DMS 273 (cell line): ENCODE measurements at regions not wholly inside any gene's neighbourhood (a gene's known extent, or its start where the extent isn't known, plus 50 kb on each side); places are given as distances from the start of the nearest gene placed in this dataset.
"Not testable (repeated sequence)": the region's sequence is repeated elsewhere in the genome, so short reads cannot be mapped to it uniquely, and the experiment has no call there.

Experiments
- DNase-seq: peaks from one replicate; lab custom pipeline; 2025; ENCODE audit not compliant: unreplicated experiment; lab: John Stamatoyannopoulos, UW

- no peak for DNase-seq
Observed at GRCh38 chr7:41579961-41580935, 122.6 kb downstream of the INHBA start.

DNA sequence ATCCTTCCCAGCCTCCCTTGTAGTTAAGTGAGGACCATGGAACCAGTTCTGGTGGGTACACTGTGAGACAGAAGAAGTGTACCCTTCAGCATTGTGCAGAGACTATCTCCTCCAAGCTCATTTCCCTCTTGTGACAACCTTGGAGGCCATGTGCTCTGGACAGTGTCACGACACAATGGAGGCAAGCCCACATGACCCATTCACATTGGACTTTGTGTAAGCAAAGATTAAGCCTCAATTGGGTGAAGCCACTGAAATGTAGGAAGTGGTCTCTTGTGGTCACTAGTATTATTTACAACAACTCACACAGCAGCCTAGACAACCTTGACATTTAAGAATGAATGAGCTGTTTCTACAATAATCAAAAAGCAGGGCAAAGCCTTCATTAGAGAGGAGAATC is 124.2 kb downstream of the INHBA start:
- DNase-seq, result no peak

DNA sequence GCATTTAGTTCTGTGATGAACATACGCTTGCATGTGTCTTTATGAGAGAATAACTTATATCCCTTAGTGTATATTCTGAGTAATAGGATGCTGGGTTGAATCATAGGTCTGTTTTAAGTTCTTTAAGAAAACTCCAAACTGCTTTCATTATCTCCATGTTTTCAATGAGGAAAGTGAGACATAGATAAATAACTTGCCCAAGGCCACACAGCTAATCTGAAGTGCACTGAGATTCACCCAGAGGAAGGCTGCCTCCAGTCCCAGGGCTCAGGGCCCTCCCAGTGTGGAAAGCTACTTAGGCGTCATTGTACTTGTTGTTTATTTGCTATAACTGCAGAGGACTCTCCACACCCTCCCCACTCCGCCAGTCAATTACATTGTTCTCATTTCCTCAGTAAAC is 126.7 kb downstream of the INHBA start:
- no peak for DNase-seq

DNA sequence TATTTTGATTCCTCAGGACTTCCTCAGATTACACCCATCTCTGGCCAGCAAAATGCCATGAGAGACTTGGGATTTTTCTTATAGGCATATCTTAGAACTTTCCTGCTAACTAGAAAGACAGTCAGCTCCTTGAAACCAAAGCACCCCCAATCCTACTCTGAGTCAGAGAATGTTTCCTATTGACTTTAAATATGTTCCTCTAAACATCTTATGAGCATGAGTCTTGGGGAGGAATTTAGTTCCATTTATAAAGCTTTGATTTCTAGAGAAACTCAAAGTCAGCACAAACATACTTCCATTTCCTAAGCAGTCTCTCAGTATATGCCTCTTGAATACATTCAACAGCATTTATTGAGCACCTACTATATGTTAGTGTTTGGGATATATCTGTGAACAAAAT is 128.5 kb downstream of the INHBA start:
- no peak for DNase-seq

DNA sequence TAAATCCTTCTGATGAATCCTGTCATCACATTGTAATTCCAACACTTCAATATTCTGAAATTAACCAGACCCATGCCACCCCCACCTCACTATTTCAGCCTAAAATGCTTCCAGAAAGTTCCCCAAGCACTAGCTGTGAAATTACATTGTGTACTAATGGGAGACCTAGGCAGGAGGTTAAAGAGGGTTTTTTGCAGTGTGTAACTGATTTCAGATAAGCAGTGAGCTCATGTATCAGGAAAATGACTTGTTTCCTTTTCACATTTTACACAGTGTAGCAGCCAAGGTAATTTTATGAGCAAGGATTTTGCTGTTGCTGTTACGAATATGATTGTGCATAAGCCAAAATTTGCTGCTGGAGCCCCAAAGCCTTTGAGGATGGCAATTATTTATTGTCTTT is 129.0 kb downstream of the INHBA start:
- no peak for DNase-seq

GRCh38 chr7:41573443-41573842 is 129.4 kb downstream of the INHBA start:
- DNase-seq, result no peak

DNA sequence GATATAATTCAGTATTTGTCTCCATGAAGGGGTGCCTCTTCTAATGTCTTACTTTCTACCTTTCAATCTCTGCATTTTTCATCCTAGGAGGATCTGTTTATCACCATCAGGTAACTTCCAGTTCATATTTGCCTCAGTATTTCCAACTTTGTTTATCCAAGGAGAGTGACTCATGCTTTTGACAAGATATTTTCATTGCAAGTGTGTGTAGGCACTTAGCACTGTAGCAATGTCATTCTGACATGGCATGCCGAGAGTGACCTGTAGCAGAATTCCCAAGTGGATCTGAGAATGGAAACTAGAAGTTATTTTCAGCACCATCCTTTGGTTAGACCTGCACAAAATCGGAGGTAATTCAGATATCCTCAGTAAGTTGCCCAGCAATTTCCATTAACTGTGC is 129.9 kb downstream of the INHBA start:
- no peak for DNase-seq

DNA sequence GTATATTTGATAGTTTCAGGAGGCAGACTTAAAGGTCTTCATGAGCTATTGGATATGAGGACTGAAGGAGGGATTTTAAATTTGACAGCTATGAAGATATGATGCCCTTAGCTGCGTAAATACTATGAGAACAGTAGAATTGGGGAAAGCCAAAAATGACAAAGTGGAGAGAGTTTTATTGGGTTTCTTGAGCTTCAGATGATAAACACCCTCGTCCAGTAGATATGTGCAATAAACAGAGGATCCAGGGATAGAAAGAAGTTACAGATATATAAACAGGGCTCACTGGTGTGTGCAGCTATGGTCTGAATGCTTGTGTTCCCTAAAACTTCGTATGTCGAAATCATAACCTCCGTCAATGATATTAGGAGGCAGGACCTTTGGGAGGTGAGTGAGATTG is 131.3 kb downstream of the INHBA start:
- no peak for DNase-seq

GRCh38 chr7:41570766-41571165 is 132.1 kb downstream of the INHBA start:
- DNase-seq, result no peak

GRCh38 chr7:41568135-41568534 is 134.8 kb downstream of the INHBA start:
- no peak for DNase-seq

GRCh38 chr7:41567731-41568114 is 135.2 kb downstream of the INHBA start:
- DNase-seq, result no peak

- no peak for DNase-seq
Observed at GRCh38 chr7:41567031-41567730, 135.7 kb downstream of the INHBA start.

DNA sequence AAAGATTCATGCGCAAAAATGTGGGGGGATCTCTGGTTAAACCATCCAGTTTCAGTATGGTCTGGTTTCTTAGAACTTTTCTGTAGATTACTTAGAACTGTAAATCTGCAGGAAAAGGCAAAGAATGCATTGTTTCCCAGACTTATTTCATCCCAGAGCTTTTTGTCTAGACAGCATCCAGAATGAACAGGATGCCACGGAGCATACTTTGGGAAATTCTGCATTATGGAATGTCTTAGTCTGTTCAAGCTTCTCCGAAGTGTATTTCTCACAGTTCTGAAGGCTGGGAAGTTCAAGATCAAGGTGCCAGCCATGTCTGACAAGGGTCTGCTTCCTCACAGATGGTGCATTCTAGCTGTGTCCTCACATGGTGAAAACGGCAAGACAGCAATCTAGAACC is 136.3 kb downstream of the INHBA start:
- no peak for DNase-seq

DNA sequence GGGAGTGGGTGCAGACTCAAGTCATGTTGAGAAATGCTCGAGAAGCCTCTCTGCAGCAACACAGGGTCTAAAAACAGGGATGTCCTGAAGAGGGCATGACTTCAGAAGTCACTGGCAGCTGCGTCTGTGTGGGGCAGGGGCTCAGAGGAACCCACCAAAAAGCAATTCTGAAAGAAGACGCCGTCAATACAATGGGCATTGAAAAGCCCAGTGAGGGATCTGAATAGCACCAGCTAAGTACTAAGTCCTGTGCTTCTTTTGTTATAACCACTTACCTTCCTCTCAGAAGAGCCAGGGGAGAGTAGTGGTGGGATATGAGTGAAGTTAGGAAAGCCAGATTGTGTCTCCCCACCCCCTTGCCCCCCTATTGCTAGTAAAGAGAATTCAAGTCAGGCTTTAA is 137.2 kb downstream of the INHBA start:
- DNase-seq, result no peak

GRCh38 chr7:41559426-41559825 is 143.5 kb downstream of the INHBA start:
- DNase-seq, result no peak

GRCh38 chr7:41554481-41554880 is 148.4 kb downstream of the INHBA start:
- DNase-seq, result no peak

- DNase-seq, result not testable (repeated sequence)
Observed at GRCh38 chr7:41550046-41550445, 152.8 kb downstream of the INHBA start.

GRCh38 chr7:41544241-41544640 is 158.6 kb downstream of the INHBA start:
- DNase-seq, result no peak

- DNase-seq, result no peak
Observed at GRCh38 chr7:41540601-41541000, 162.3 kb downstream of the INHBA start.

GRCh38 chr7:41538810-41539724 is 163.8 kb downstream of the INHBA start:
- DNase-seq, result no peak
